ENCODE measurements at regions not wholly inside any gene's neighbourhood (a gene's known extent, or its start where the extent isn't known, plus 50 kb on each side); places are given as distances from the start of the nearest gene placed in this dataset.
"Not testable (repeated sequence)": the region's sequence is repeated elsewhere in the genome, so short reads cannot be mapped to it uniquely, and the experiment has no call there.

DNA sequence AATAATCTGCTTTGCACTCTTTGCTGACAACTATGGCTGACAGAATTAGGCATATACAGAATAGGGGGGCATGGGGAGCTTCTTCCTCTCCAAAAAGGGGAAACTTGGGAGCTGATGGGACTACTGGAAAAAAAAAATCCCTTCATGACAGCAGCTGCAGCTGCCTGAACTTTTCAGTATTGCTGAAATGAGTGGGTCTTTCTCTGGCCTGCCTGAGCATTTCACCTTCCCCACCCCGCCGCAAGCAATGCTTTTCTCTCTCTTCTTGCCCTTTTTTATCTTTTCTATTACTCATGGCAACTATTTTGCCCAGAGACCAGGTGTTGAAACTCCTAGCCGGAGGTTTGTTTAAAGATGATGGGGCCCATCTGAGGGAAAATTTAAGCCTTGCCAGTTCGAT, 244.9 kb downstream of the SEMA3D start:
- no peak for DNase-seq (ENCODE audit: low read depth)
- TF ChIP-seq, protein P1, sequence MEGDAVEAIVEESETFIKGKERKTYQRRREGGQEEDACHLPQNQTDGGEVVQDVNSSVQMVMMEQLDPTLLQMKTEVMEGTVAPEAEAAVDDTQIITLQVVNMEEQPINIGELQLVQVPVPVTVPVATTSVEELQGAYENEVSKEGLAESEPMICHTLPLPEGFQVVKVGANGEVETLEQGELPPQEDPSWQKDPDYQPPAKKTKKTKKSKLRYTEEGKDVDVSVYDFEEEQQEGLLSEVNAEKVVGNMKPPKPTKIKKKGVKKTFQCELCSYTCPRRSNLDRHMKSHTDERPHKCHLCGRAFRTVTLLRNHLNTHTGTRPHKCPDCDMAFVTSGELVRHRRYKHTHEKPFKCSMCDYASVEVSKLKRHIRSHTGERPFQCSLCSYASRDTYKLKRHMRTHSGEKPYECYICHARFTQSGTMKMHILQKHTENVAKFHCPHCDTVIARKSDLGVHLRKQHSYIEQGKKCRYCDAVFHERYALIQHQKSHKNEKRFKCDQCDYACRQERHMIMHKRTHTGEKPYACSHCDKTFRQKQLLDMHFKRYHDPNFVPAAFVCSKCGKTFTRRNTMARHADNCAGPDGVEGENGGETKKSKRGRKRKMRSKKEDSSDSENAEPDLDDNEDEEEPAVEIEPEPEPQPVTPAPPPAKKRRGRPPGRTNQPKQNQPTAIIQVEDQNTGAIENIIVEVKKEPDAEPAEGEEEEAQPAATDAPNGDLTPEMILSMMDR (IDR thresholded peaks at IDR 0.05; ENCODE audit: insufficient read depth, low read depth, low read length), result no peak
- no peak overlapping the region for H3K4me3 ChIP-seq (ENCODE audit: low read depth, low read length)

DNA sequence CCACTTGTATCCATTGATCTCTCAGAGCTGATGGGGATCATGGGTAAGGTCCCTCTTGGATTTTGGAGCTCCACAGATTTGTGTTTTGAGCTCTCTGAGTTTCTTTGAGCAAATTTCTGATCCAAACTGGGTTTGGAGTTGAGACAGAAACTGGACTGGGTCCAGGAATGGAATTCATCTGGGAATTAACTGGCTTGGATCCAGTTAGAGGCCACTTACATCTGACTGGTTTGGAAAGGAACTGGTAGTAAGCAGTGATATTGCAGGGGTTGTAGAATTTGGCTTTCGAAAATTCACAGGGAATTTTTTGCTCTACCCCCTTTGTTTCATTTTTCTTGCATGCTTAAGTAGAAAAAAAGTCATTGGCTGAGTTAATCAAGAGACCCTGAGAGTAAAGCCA, 245.6 kb downstream of the SEMA3D start:
- no peak for DNase-seq (ENCODE audit: low read depth)
- TF ChIP-seq, protein P1 (IDR thresholded peaks at IDR 0.05; ENCODE audit: insufficient read depth, low read depth, low read length), result no peak
- H3K4me3 ChIP-seq (ENCODE audit: low read depth, low read length), result no peak overlapping the region

DNA sequence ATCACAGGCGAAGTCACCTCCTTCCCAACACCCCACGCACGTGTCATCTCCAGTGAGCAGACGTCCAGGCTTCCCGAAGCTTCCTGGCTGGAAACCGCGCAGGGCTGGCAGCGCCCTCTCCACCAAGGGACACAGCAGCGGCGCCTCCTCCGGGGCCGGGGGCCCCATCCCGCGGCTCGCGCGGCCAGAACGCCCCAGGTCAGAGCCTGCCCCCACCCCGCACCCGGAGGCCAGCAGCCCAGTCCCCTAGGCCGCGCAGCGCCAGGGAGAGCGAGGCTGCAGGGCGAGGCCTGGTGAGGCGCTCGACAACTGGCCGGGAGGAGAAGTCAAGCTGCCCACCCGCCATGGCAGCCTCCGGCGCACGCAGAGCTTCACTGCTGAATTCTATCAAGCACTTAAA, 247.0 kb downstream of the SEMA3D start:
- TF ChIP-seq, protein P1 (IDR thresholded peaks at IDR 0.05; ENCODE audit: insufficient read depth, low read depth, low read length), result no peak
- no peak for DNase-seq (ENCODE audit: low read depth)
- H3K4me3 ChIP-seq (ENCODE audit: low read depth, low read length), result no peak overlapping the region

DNA sequence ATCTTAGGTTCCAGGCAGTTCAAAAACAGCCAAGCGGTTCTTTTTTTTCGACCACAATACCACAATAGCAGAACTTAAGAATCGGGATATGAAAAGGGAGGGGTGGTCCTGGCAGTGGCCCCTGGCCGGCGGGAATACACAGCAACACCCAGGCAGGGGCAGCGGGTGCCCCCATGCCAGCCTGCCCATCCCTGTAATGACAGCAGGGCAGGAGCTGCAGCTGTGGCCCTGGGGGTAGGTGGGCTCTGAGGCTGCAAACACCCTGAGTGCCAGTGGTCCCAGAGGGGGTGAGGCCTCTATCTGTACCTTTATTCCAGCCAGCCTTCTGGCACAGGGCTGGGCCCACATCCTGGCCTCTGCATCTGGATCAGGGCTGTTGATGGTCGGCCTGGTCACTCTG, 247.4 kb downstream of the SEMA3D start:
- TF ChIP-seq, protein P1 (IDR thresholded peaks at IDR 0.05; ENCODE audit: insufficient read depth, low read depth, low read length), result no peak
- no peak for DNase-seq (ENCODE audit: low read depth)
- no peak overlapping the region for H3K4me3 ChIP-seq (ENCODE audit: low read depth, low read length)

DNA sequence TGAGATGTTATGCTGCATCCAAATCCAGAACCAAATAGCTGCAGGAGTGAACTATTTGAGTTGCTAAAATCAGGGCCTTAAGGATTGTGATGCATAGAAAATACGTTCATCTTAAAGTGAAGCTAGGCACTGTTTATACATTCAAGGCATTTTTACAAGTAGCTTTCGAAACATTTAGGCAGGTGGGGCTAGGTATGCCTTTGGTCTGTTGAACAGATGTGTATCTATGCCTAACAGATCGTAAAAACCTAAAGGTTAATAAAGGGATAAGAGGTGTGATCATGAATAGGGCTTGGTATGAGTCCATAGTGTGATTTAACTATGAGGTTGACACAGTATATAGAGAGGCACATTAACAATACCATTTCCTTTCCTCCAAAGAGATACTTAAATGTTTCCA, 262.5 kb downstream of the SEMA3D start:
- no peak for DNase-seq (ENCODE audit: low read depth)
- H3K4me3 ChIP-seq (ENCODE audit: low read depth, low read length), result no peak overlapping the region
- TF ChIP-seq, protein P1 (IDR thresholded peaks at IDR 0.05; ENCODE audit: insufficient read depth, low read depth, low read length), result no peak

DNA sequence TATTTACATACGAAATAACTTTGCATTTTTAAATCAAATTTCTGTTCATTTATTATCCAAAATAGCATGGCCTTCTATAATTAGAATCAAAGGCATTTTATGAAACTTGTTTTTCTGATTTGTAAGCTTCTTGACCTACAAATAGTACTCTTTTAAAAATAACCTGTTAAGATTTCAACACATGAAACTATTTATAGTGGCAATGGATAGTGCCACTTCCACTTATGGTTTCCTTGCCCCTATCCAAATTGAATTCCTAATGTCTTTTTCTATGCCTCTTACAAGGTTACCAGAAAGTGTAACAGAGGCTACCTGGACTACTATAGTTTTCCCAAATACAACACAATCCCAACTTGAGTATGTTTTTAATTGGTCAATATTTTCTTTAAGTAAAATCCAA, 263.5 kb downstream of the SEMA3D start:
- no peak for DNase-seq (ENCODE audit: low read depth)
- TF ChIP-seq, protein P1 (IDR thresholded peaks at IDR 0.05; ENCODE audit: insufficient read depth, low read depth, low read length), result no peak
- H3K4me3 ChIP-seq (ENCODE audit: low read depth, low read length), result no peak overlapping the region

DNA sequence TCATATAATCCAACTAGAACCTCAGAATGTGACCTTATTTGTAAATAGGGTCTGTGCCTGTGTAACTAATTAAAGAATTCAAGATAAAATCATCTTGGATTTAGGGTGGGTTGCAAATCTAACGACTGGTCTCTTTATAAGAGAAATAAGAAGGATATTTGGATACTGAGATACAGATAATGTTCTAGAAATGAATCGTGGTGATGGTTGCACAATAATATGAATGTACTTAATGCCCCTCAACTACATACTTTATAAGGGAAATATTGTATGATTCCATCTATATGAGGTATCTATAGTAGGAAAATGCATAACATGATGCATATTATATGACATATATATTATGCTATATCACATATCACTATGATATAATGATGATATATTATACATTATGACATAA, 265.7 kb downstream of the SEMA3D start:
- TF ChIP-seq, protein P1 (IDR thresholded peaks at IDR 0.05; ENCODE audit: insufficient read depth, low read depth, low read length), result no peak
- DNase-seq (ENCODE audit: low read depth), result no peak
- H3K4me3 ChIP-seq (ENCODE audit: low read depth, low read length), result no peak overlapping the region

DNA sequence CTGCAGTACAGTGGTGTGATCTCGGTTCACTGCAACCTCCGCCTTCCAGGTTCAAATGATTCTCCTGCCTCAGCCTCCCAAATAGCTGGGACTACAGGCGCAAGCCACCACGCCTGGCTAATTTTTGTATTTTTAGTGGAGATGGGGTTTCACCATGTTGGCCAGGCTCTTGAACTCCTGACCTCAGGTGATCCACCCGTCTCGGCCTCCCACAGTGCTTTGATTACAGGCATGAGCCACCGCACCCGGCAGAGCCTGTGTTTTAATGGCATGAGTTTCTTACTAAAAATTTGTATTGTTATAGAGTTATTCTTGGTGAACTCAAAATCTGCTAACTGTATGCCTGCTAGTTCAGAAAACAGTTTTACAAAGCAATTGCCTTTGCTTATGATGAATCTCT, 269.9 kb downstream of the SEMA3D start:
- DNase-seq (ENCODE audit: low read depth); H3K4me3 ChIP-seq (ENCODE audit: low read depth, low read length): not testable (repeated sequence)

All from fibroblast of villous mesenchyme (primary cell).